Retina (tissue), 1 donor: ENCODE measurements at regions not wholly inside any gene's neighbourhood (a gene's known extent, or its start where the extent isn't known, plus 50 kb on each side); places are given as distances from the start of the nearest gene placed in this dataset.
A peak's percentile ranks its signal among the peaks of the same experiment; 100 is the strongest.

Source experiments
- DNase-seq: peaks from one replicate; pipeline ENCODE4 v3.0.0-alpha.2; 2016

GRCh38 chr9:515665-516064, 301.0 kb downstream of the DOCK8 start:
- no peak for DNase-seq

- DNase-seq = no peak
Observed at GRCh38 chr9:517993-518392, 303.3 kb downstream of the DOCK8 start.

- DNase-seq = no peak
Observed at GRCh38 chr9:518540-518939, 303.9 kb downstream of the DOCK8 start.

GRCh38 chr9:519579-519978, 304.9 kb downstream of the DOCK8 start:
- DNase-seq = no peak

- DNase-seq = no peak
Observed at GRCh38 chr9:520302-520701, 305.6 kb downstream of the DOCK8 start.

GRCh38 chr9:522190-522589, 307.5 kb downstream of the DOCK8 start:
- DNase-seq = no peak

GRCh38 chr9:522658-523057, 308.0 kb downstream of the DOCK8 start:
- no peak for DNase-seq

GRCh38 chr9:523444-523843, 308.8 kb downstream of the DOCK8 start:
- no peak for DNase-seq

GRCh38 chr9:524008-524407, 309.3 kb downstream of the DOCK8 start:
- no peak for DNase-seq

GRCh38 chr9:526904-527591, 312.4 kb downstream of the DOCK8 start:
- DNase-seq = no peak

- DNase-seq = no peak
Observed at GRCh38 chr9:529731-530130, 311.8 kb upstream of the DMRT1 start.

GRCh38 chr9:530681-531080, 310.8 kb upstream of the DMRT1 start:
- DNase-seq = no peak

- DNase-seq = no peak
Observed at GRCh38 chr9:532707-533106, 308.8 kb upstream of the DMRT1 start.

GRCh38 chr9:534886-535285, 306.6 kb upstream of the DMRT1 start:
- DNase-seq = no peak

GRCh38 chr9:535356-535755, 306.1 kb upstream of the DMRT1 start:
- DNase-seq = no peak

- DNase-seq = no peak
Observed at GRCh38 chr9:536597-537511, 304.6 kb upstream of the DMRT1 start.

GRCh38 chr9:543478-543877, 298.0 kb upstream of the DMRT1 start:
- no peak for DNase-seq

GRCh38 chr9:545480-545879, 296.0 kb upstream of the DMRT1 start:
- DNase-seq = no peak

GRCh38 chr9:546235-546634, 295.3 kb upstream of the DMRT1 start:
- no peak for DNase-seq

GRCh38 chr9:546797-547223, 294.7 kb upstream of the DMRT1 start:
- DNase-seq = peak; percentile 43

GRCh38 chr9:547314-547713, 294.2 kb upstream of the DMRT1 start:
- DNase-seq = no peak

- DNase-seq = no peak
Observed at GRCh38 chr9:549455-549997, 292.0 kb upstream of the DMRT1 start.

GRCh38 chr9:550333-550732, 291.2 kb upstream of the DMRT1 start:
- no peak for DNase-seq
